HEK293 (cell line): ENCODE measurements at regions not wholly inside any gene's neighbourhood (a gene's known extent, or its start where the extent isn't known, plus 50 kb on each side); places are given as distances from the start of the nearest gene placed in this dataset.

Source experiments
- CTCF ChIA-PET: fragments of 350-600 bp; formaldehyde crosslinking; extraction: SDS; loops from one replicate; lab custom pipeline; 2021; ENCODE audit warnings: antibody characterized with exemption; lab: Yijun Ruan, JAX
- POLR2A ChIA-PET: fragments of 300-600 bp; formaldehyde crosslinking; extraction: SDS; loops from one replicate; lab custom pipeline; 2020; ENCODE audit warnings: antibody characterized with exemption, inconsistent platforms; lab: Yijun Ruan, JAX
- H3K27ac ChIP-seq: fragments of 200-500 bp; sonication (Bioruptor generic); 2 replicates; pipeline ENCODE4 v1.5.1; 2014; ENCODE audit warnings: low read depth, low read length, control low read depth, inconsistent platforms; ENCODE audit errors: extremely low read depth
- H3K36me3 ChIP-seq, 2 experiments: fragments of 200-500 bp in 1 of 2; sonication (Bioruptor generic) in 1 of 2; 1 replicate in 1 of 2; 2 replicates in 1 of 2; pipeline ENCODE4 v1.5.1; 2014 to 2017; ENCODE audit warnings: inconsistent platforms in 2 of 2, low read length in 2 of 2; ENCODE audit not compliant: control insufficient read depth in 2 of 2, insufficient read depth in 1 of 2
- H3K4me1 ChIP-seq: fragments of 200-500 bp; sonication (Bioruptor generic); 2 replicates; pipeline ENCODE4 v1.5.1; 2014; ENCODE audit warnings: mild to moderate bottlenecking, low read length, inconsistent platforms; ENCODE audit not compliant: control insufficient read depth, insufficient read depth
- H3K4me3 ChIP-seq: 2 replicates; pipeline ENCODE4 v1.5.1; 2011; ENCODE audit warnings: low read depth, mild to moderate bottlenecking, control low read depth, low read length, moderate library complexity
- H3K9me3 ChIP-seq: fragments of 200-500 bp; sonication (Bioruptor generic); 2 replicates; pipeline ENCODE4 v1.5.1; 2014; ENCODE audit warnings: low read depth, low read length, inconsistent platforms; ENCODE audit not compliant: control insufficient read depth, insufficient read depth
- ATF2 ChIP-seq: fragments of 450-650 bp; formaldehyde crosslinking; IDR thresholded peaks from 2 replicates; pipeline ENCODE4 v1.5.1; 2016; ENCODE audit warnings: missing biosample characterization, missing genetic modification characterization, low read depth
- HIC1 ChIP-seq: fragments of 450-650 bp; formaldehyde crosslinking; IDR thresholded peaks from 2 replicates; pipeline ENCODE4 v1.5.1; 2016; ENCODE audit warnings: missing biosample characterization, missing genetic modification characterization
- HOXC10 ChIP-seq: sonication (generic); formaldehyde crosslinking; IDR thresholded peaks from 2 replicates; pipeline ENCODE4 v1.8.1; 2023; ENCODE audit warnings: mild to moderate bottlenecking, missing genetic modification reagents
- INSM2 ChIP-seq: fragments of 450-650 bp; formaldehyde crosslinking; IDR thresholded peaks from 2 replicates; pipeline ENCODE4 v1.5.1; 2016; ENCODE audit warnings: missing biosample characterization, missing genetic modification characterization
- KLF16 ChIP-seq: fragments of 450-650 bp; formaldehyde crosslinking; IDR thresholded peaks from 2 replicates; pipeline ENCODE4 v1.5.1; 2017; ENCODE audit warnings: missing biosample characterization, missing genetic modification characterization
- SETDB1 ChIP-seq: IDR thresholded peaks from one replicate; pipeline ENCODE4 v1.6.1; 2017; ENCODE audit warnings: mild to moderate bottlenecking, low read length, moderate library complexity, mixed read lengths; ENCODE audit not compliant: insufficient read length
- SP7 ChIP-seq: fragments of 450-650 bp; formaldehyde crosslinking; IDR thresholded peaks from 2 replicates; pipeline ENCODE4 v1.5.1; 2016; ENCODE audit warnings: missing biosample characterization, missing genetic modification characterization
- ZBTB1 ChIP-seq: fragments of 450-650 bp; formaldehyde crosslinking; IDR thresholded peaks from 2 replicates; pipeline ENCODE4 v1.5.1; 2016; ENCODE audit warnings: missing biosample characterization, missing genetic modification characterization
- ZFP41 ChIP-seq: fragments of 450-650 bp; formaldehyde crosslinking; IDR thresholded peaks from 2 replicates; pipeline ENCODE4 v1.5.1; 2016; ENCODE audit warnings: missing biosample characterization, missing genetic modification characterization, borderline replicate concordance
- ZNF132 ChIP-seq: fragments of 450-650 bp; formaldehyde crosslinking; IDR thresholded peaks from 2 replicates; pipeline ENCODE4 v1.5.1; 2017; ENCODE audit warnings: missing biosample characterization, missing genetic modification characterization, borderline replicate concordance
- ZNF157 ChIP-seq: fragments of 450-650 bp; formaldehyde crosslinking; IDR thresholded peaks from 2 replicates; pipeline ENCODE4 v1.5.1; 2016; ENCODE audit warnings: missing biosample characterization, missing genetic modification characterization
- ZNF2 ChIP-seq: fragments of 450-650 bp; formaldehyde crosslinking; IDR thresholded peaks from 2 replicates; pipeline ENCODE4 v1.5.1; 2016; ENCODE audit warnings: missing biosample characterization, missing genetic modification characterization
- ZNF211 ChIP-seq: fragments of 450-650 bp; formaldehyde crosslinking; IDR thresholded peaks from 2 replicates; pipeline ENCODE4 v1.5.1; 2016; ENCODE audit warnings: low read depth, missing biosample characterization, missing genetic modification characterization
- ZNF274 ChIP-seq, 2 experiments: fragments of 200-500 bp in 1 of 2; fragments of 450-650 bp in 1 of 2; sonication (Bioruptor generic) in 1 of 2; formaldehyde crosslinking in 1 of 2; IDR thresholded peaks; 2 replicates each; pipeline versions ENCODE4 v1.5.1 to v1.6.1; 2014 to 2016; ENCODE audit warnings: borderline replicate concordance in 1 of 2, inconsistent platforms in 1 of 2, low read length in 1 of 2, missing biosample characterization in 1 of 2, missing genetic modification characterization in 1 of 2
- ZNF292 ChIP-seq: fragments of 450-650 bp; formaldehyde crosslinking; IDR thresholded peaks from 2 replicates; pipeline ENCODE4 v1.5.1; 2016; ENCODE audit warnings: low read depth, missing biosample characterization, missing genetic modification characterization, borderline replicate concordance
- ZNF302 ChIP-seq: fragments of 450-650 bp; formaldehyde crosslinking; IDR thresholded peaks from 2 replicates; pipeline ENCODE4 v1.5.1; 2016; ENCODE audit warnings: missing biosample characterization, missing genetic modification characterization, low read depth
- ZNF404 ChIP-seq: fragments of 450-650 bp; formaldehyde crosslinking; IDR thresholded peaks from 2 replicates; pipeline ENCODE4 v1.5.1; 2017; ENCODE audit warnings: missing biosample characterization, missing genetic modification characterization
- ZNF426 ChIP-seq: fragments of 450-650 bp; formaldehyde crosslinking; IDR thresholded peaks from 2 replicates; pipeline ENCODE4 v1.5.1; 2017; ENCODE audit warnings: missing biosample characterization, missing genetic modification characterization, mild to moderate bottlenecking, inconsistent platforms, moderate library complexity
- ZNF488 ChIP-seq: fragments of 450-650 bp; formaldehyde crosslinking; IDR thresholded peaks from 2 replicates; pipeline ENCODE4 v1.5.1; 2016; ENCODE audit warnings: missing biosample characterization, missing genetic modification characterization
- ZNF530 ChIP-seq: fragments of 450-650 bp; formaldehyde crosslinking; IDR thresholded peaks from 2 replicates; pipeline ENCODE4 v1.5.1; 2016; ENCODE audit warnings: low read depth, missing biosample characterization, missing genetic modification characterization
- ZNF555 ChIP-seq: fragments of 450-650 bp; formaldehyde crosslinking; conservative IDR thresholded peaks from 2 replicates; pipeline ENCODE4 v1.5.1; 2017; ENCODE audit warnings: missing biosample characterization, mild to moderate bottlenecking, missing genetic modification characterization, inconsistent platforms
- ZNF558 ChIP-seq: fragments of 450-650 bp; formaldehyde crosslinking; IDR thresholded peaks from 2 replicates; pipeline ENCODE4 v1.5.1; 2016; ENCODE audit warnings: missing biosample characterization, missing genetic modification characterization
- ZNF585B ChIP-seq: fragments of 450-650 bp; formaldehyde crosslinking; IDR thresholded peaks from 2 replicates; pipeline ENCODE4 v1.5.1; 2016; ENCODE audit warnings: missing biosample characterization, missing genetic modification characterization
- ZNF785 ChIP-seq: fragments of 450-650 bp; formaldehyde crosslinking; IDR thresholded peaks from 2 replicates; pipeline ENCODE4 v1.5.1; 2016; ENCODE audit warnings: missing biosample characterization, missing genetic modification characterization
- ZNF792 ChIP-seq: fragments of 450-650 bp; formaldehyde crosslinking; IDR thresholded peaks from 2 replicates; pipeline ENCODE4 v1.5.1; 2016; ENCODE audit warnings: missing biosample characterization, missing genetic modification characterization
- ZNF837 ChIP-seq: fragments of 450-650 bp; formaldehyde crosslinking; IDR thresholded peaks from 2 replicates; pipeline ENCODE4 v1.5.1; 2016; ENCODE audit warnings: missing biosample characterization, missing genetic modification characterization
- ZXDB ChIP-seq: fragments of 450-650 bp; formaldehyde crosslinking; IDR thresholded peaks from 2 replicates; pipeline ENCODE4 v1.5.1; 2016; ENCODE audit warnings: missing biosample characterization, missing genetic modification characterization

- ChIA-PET POLR2A (no interaction called here), CTCF (no interaction called here)
- Histone ChIP-seq H3K36me3 (no peaks in the 10 kb centered on the region), H3K27ac (no peak overlapping the region), H3K4me1 (no peaks in the 10 kb centered on the region), H3K4me3 (no peak overlapping the region), H3K9me3 (no peaks in the 10 kb centered on the region)
- TF ChIP-seq ZNF2 (tag by site-specific recombination), result no peak
- no peak for TF ChIP-seq HOXC10 (CRISPR knock-in tag)
- TF ChIP-seq SETDB1, result no peak
- TF ChIP-seq ZNF292, result no peak
- TF ChIP-seq ZNF837 (tag by site-specific recombination), result no peak
- TF ChIP-seq ZNF555 (tag by site-specific recombination), result no peak
- TF ChIP-seq ZBTB1, result no peak
- no peak for TF ChIP-seq ZNF785 (tag by site-specific recombination)
Measured at GRCh38 chr13:85408415-85408814, 390.8 kb downstream of the SLITRK6 start.

GRCh38 chr13:85406269-85406975 is 392.8 kb downstream of the SLITRK6 start:
- POLR2A ChIA-PET, result no interaction called here
- H3K4me1 ChIP-seq, result no peaks in the 10 kb centered on the region
- TF ChIP-seq KLF16 (no peak), ZNF426 (tag by site-specific recombination) (no peak), ZNF211 (tag by site-specific recombination) (no peak), ZNF274 (IDR thresholded peaks at IDR 0.05; ENCODE audit: low read length) (no peak), ZNF274 (tag by site-specific recombination; IDR thresholded peaks at IDR 0.05; ENCODE audit: borderline replicate concordance) (no peak), ZFP41 (no peak), ZXDB (tag by site-specific recombination) (no peak), ZNF488 (no peak)
- TF ChIP-seq, all 188 proteins: peak for 0
- CTCF ChIA-PET, result no interaction called here
- Histone ChIP-seq H3K9me3 (no peaks in the 10 kb centered on the region), H3K36me3 (no peaks in the 10 kb centered on the region), H3K27ac (no peak overlapping the region), H3K4me3 (no peak overlapping the region)

GRCh38 chr13:85405316-85405897 is 393.8 kb downstream of the SLITRK6 start:
- H3K4me3 ChIP-seq, result no peak overlapping the region
- H3K9me3 ChIP-seq, result no peaks in the 10 kb centered on the region
- no peaks in the 10 kb centered on the region for H3K4me1 ChIP-seq
- H3K36me3 ChIP-seq, result no peaks in the 10 kb centered on the region
- ChIA-PET POLR2A (no interaction called here), CTCF (no interaction called here)
- no peak overlapping the region for H3K27ac ChIP-seq
- no peak for TF ChIP-seq ZNF132
- no peak for TF ChIP-seq ZNF558 (tag by site-specific recombination)
- no peak for TF ChIP-seq HIC1 (tag by site-specific recombination)
- TF ChIP-seq SP7, result no peak
- TF ChIP-seq ATF2 (tag by site-specific recombination), result no peak
- no peak for TF ChIP-seq ZNF530 (tag by site-specific recombination)
- no peak for TF ChIP-seq ZNF404
- TF ChIP-seq ZFP41, result no peak
- TF ChIP-seq ZNF585B (tag by site-specific recombination), result no peak
- TF ChIP-seq ZNF792 (tag by site-specific recombination), result no peak
- no peak for TF ChIP-seq ZNF302 (tag by site-specific recombination)
- no peak for TF ChIP-seq ZNF157 (tag by site-specific recombination)
- TF ChIP-seq INSM2, result no peak
